CD4-positive, alpha-beta T cell (primary cell): ENCODE measurements at regions not wholly inside any gene's neighbourhood (a gene's known extent, or its start where the extent isn't known, plus 50 kb on each side); places are given as distances from the start of the nearest gene placed in this dataset.

ENCODE experiments used
- ATAC-seq: fragments of 200-7000 bp; cut with Tn5 transposase; one replicate; pipeline ENCODE4 v1.10.0; 2022; ENCODE audit warnings: mild to moderate bottlenecking; ENCODE audit not compliant: poor library complexity
- CTCF ChIA-PET: fragments of 350-600 bp; sonication (Branson Sonifier 250); formaldehyde crosslinking; loops from one replicate; lab custom pipeline; 2021; ENCODE audit warnings: antibody characterized with exemption, inconsistent platforms; lab: Charles Lee
- POLR2A ChIA-PET: fragments of 350-600 bp; sonication (Branson Sonifier 250); formaldehyde crosslinking; loops from one replicate; lab custom pipeline; 2021; ENCODE audit warnings: antibody characterized with exemption, inconsistent platforms; lab: Charles Lee
- DNase-seq, 14 experiments: peaks; one replicate each; pipeline ENCODE4 v3.0.0-alpha.2; 2013 to 2020; ENCODE audit warnings: mixed read lengths in 2 of 14
- H3K27ac ChIP-seq, 2 donors: one replicate each; pipeline versions ENCODE4 v1.5.1 to v1.7.0; 2013; ENCODE audit warnings: low read length in 2 of 2, low read depth in 1 of 2, mild to moderate bottlenecking in 1 of 2
- H3K27me3 ChIP-seq, 2 experiments: 1 replicate in 1 of 2; 2 replicates in 1 of 2; pipeline versions ENCODE4 v1.6.1 to v1.7.0; 2013; ENCODE audit warnings: low read length in 2 of 2, control low read depth in 1 of 2, mild to moderate bottlenecking in 1 of 2, moderate library complexity in 1 of 2; ENCODE audit not compliant: insufficient read depth in 2 of 2, control insufficient read depth in 1 of 2
- H3K36me3 ChIP-seq: one replicate; pipeline ENCODE4 v1.6.1; 2013; ENCODE audit warnings: low read length, control low read depth; ENCODE audit not compliant: insufficient read depth
- H3K4me1 ChIP-seq: one replicate; pipeline ENCODE4 v1.6.1; 2013; ENCODE audit warnings: low read length, control low read depth; ENCODE audit not compliant: insufficient read depth
- H3K4me3 ChIP-seq: one replicate; pipeline ENCODE4 v1.5.1; 2013; ENCODE audit warnings: mild to moderate bottlenecking, low read length, moderate library complexity
- H3K9me3 ChIP-seq, 2 experiments: 1 replicate in 1 of 2; 2 replicates in 1 of 2; pipeline versions ENCODE4 v1.6.1 to v1.7.0; 2013; ENCODE audit warnings: low read length in 2 of 2, mild to moderate bottlenecking in 2 of 2, control low read depth in 1 of 2, moderate library complexity in 1 of 2; ENCODE audit not compliant: control insufficient read depth in 1 of 2, insufficient read depth in 1 of 2
- H3K27ac Mint-ChIP-seq: one replicate; pipeline ENCODE4 v1.8.0; 2020; ENCODE audit warnings: mixed read lengths
- H3K27me3 Mint-ChIP-seq: one replicate; pipeline ENCODE4 v1.8.0; 2021; ENCODE audit warnings: mixed read lengths
- H3K36me3 Mint-ChIP-seq: one replicate; pipeline ENCODE4 v1.8.0; 2021; ENCODE audit warnings: low read depth, mixed read lengths
- H3K4me1 Mint-ChIP-seq: one replicate; pipeline ENCODE4 v1.8.0; 2021; ENCODE audit warnings: low read depth, mixed read lengths
- H3K4me3 Mint-ChIP-seq: one replicate; pipeline ENCODE4 v1.8.0; 2020; ENCODE audit warnings: mild to moderate bottlenecking, mixed read lengths
- H3K9me3 Mint-ChIP-seq: one replicate; pipeline ENCODE4 v1.8.0; 2020; ENCODE audit warnings: mixed read lengths
- CTCF ChIP-seq: fragments of 200-600 bp; IDR thresholded peaks from one replicate; pipeline ENCODE4 v1.8.0; 2022; ENCODE audit warnings: antibody characterized with exemption, mild to moderate bottlenecking
- intact Hi-C, 2 experiments: fragments of 100-400 bp; cut with DNase I in 1 of 2; cut with micrococcal nuclease in 1 of 2; formaldehyde crosslinking; loops; one replicate each; pipeline versions ENCODE4 v1.15.1 to v1.9.0; 2023 to 2025; cut with DNase I, micrococcal nuclease

GRCh38 chr17:79465681-79466025 is 145.2 kb downstream of the RBFOX3 start:
- ChIA-PET POLR2A (no interaction called here), CTCF (no interaction called here)
- Histone ChIP-seq H3K4me1 (no peaks in the 10 kb centered on the region), H3K9me3 (peaks cover 0 to 15% of the 10 kb centered on the region in 2 experiments), H3K36me3 (no peaks in the 10 kb centered on the region), H3K27me3 (peaks cover 0 to 9% of the 10 kb centered on the region in 2 experiments), H3K4me3 (no peak overlapping the region), H3K27ac (no peak overlapping the region)
- no peak overlapping the region for H3K4me3 Mint-ChIP-seq
- no peaks in the 10 kb centered on the region for H3K9me3 Mint-ChIP-seq
- no peaks in the 10 kb centered on the region for H3K36me3 Mint-ChIP-seq
- H3K27me3 Mint-ChIP-seq = peaks cover 3% of the 10 kb centered on the region
- TF ChIP-seq CTCF = no peak
- H3K27ac Mint-ChIP-seq = no peak overlapping the region
- ATAC-seq (no peak), DNase-seq (no peak)
- intact Hi-C loops = no loop called here
- no peaks in the 10 kb centered on the region for H3K4me1 Mint-ChIP-seq

- no peaks in the 10 kb centered on the region for H3K4me1 Mint-ChIP-seq
- H3K9me3 ChIP-seq = peaks cover 0 to 15% of the 10 kb centered on the region in 2 experiments
- no peaks in the 10 kb centered on the region for H3K36me3 ChIP-seq
- no peak overlapping the region for H3K4me3 Mint-ChIP-seq
- ChIA-PET CTCF (no interaction called here), POLR2A (no interaction called here)
- peaks cover 5% of the 10 kb centered on the region for H3K27me3 Mint-ChIP-seq
- intact Hi-C loops = no loop called here
- H3K27me3 ChIP-seq = peaks cover 0 to 9% of the 10 kb centered on the region in 2 experiments
- H3K36me3 Mint-ChIP-seq = no peaks in the 10 kb centered on the region
- H3K9me3 Mint-ChIP-seq = no peaks in the 10 kb centered on the region
- DNase-seq (no peak), ATAC-seq (no peak)
- no peak for TF ChIP-seq CTCF
- H3K4me3 ChIP-seq = no peak overlapping the region
- H3K4me1 ChIP-seq = no peaks in the 10 kb centered on the region
- no peak overlapping the region for H3K27ac Mint-ChIP-seq
- no peak overlapping the region for H3K27ac ChIP-seq
These were observed 145.7 kb downstream of the RBFOX3 start for GRCh38 chr17:79465011-79465680.

GRCh38 chr17:79464318-79465010 is 146.4 kb downstream of the RBFOX3 start:
- Mint-ChIP-seq H3K4me1 (no peaks in the 10 kb centered on the region), H3K9me3 (no peaks in the 10 kb centered on the region), H3K36me3 (no peaks in the 10 kb centered on the region), H3K4me3 (no peak overlapping the region), H3K27ac (no peak overlapping the region), H3K27me3 (peaks cover 5% of the 10 kb centered on the region)
- no peak for ATAC-seq
- peaks cover 0 to 15% of the 10 kb centered on the region in 2 experiments for H3K9me3 ChIP-seq
- no peak for TF ChIP-seq CTCF
- H3K4me3 ChIP-seq = no peak overlapping the region
- CTCF ChIA-PET = no interaction called here
- POLR2A ChIA-PET = no interaction called here
- H3K36me3 ChIP-seq = no peaks in the 10 kb centered on the region
- intact Hi-C loops = no loop called here
- peaks cover 0 to 9% of the 10 kb centered on the region in 2 experiments for H3K27me3 ChIP-seq
- DNase-seq = no peak
- no peaks in the 10 kb centered on the region for H3K4me1 ChIP-seq
- H3K27ac ChIP-seq = no peak overlapping the region
